Stimulated activated CD8-positive, alpha-beta memory T cell treated with anti-CD3 and anti-CD28 coated beads, Interleukin-7, amount 100 ng/mL, for 4 hours (primary cell): ENCODE measurements at regions not wholly inside any gene's neighbourhood (a gene's known extent, or its start where the extent isn't known, plus 50 kb on each side); places are given as distances from the start of the nearest gene placed in this dataset.

ENCODE experiments used
- DNase-seq, 2 donors: peaks; one replicate each; pipeline ENCODE4 v3.0.0-alpha.2; 2020; ENCODE audit warnings: low read depth in 2 of 2

DNA sequence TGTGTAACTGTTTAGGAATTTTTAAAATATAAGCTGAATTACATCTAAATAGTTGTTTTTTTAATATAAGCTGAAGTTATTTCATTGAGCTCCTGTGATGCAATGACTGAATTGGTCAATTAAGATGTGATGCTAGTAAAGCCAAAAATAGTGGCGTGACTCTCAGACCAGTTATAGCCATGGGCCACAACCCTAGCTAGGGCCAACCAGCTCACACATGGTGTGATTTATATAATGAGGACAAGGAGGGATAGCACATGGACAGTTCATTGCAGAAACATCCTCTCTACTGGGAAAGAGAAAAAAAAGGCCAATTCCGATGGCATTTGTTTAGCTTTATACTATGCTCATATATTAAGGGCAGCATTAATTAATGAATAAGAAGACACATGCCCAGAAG is 119.3 kb upstream of the PROX1 start:
- DNase-seq, result no peak

DNA sequence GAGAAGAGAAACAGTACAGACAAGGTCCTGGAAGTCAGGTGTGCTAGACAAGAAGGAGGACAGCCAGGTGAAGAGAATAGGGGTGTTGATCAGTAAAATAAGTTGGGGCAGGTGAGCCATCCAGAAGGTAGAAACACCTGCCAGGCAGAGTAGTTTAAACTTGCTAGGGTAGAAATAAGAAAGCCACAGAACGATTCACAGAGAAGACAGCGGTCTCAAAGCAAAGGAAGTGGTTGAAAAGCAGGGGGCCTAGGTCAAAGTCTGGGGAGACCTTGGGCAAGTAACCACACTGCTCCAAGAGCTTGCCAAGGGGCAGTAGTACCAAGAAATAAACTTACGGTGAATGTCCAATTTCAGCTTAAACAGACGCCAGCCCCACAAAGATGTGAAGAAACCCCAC is 116.6 kb upstream of the PROX1 start:
- DNase-seq, result no peak

DNA sequence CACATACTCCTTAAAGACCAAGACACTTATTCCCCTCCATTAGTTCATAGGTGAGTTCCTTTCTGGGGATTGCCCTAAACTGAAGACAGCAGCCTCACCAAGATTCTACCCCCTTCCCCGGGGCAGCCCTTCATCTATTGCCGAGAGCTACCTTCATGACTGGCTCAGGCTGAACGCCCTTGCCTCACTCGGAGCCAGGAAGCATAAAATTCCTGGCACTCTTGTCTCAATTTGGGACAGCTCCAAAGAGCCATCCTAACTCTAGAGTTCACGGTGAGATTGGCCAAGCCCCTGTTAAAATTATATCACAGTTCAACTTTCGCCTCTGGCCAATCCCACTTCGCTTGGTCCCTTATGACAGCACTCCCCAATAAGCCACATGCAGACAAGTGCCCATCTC is 113.0 kb upstream of the PROX1 start:
- no peak for DNase-seq

DNA sequence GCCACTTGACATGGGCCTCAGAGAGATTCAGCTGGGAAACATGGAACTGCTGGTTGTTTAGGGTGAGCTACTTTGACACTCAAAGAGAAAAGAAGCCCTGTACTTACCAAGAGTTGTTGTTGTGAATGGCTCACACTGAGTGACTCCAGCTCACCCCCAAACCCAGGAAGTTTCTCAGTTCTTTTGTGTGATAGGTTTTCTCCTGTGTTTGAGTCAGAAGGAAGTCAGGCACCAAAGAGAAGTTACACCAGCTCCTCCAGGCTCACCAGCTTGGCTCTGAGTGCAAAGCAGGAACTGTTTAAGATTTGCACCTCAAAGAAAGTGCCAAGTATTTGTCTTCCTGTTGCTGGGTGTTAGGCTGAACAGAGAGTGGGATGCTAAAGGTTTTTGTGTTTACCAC is 111.2 kb upstream of the PROX1 start:
- DNase-seq, result no peak

DNA sequence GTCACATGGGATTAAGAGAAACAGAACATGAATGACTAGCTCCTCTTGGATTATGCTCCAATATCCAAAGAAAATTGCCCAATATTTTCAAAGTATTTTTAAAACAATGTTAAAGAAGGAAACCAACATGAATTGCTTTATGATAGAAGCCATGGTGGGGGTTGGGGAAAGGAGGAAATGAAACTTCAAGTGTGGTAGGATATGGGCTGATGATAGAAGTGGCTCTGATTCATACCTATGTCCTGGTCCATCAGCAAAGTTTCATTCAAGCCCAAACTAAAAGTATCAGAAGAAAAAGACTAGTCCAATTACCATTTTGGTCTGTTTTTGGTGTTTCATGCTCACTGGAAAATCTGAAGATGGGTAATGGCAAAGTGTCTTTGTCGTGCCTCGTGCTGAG is 104.2 kb upstream of the PROX1 start:
- DNase-seq, result no peak

DNA sequence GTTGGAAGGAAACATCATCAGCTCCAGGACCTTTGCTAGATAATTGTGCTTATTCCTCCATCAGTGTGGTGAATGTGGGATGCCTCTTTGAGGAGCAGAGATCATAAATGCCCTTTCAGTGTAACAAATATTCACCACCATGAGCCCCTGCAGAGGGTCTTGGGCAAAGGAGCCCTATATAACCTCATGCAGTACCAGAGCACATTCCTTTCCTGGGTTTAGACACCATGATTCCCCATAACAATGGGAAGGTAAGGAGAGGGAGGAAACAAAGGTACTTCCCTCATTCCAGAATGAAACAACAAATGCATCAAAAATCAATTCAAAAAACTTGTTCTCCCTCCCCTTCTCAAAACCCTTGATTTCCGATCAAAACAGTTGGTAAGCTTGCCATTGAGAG is 103.4 kb upstream of the PROX1 start:
- DNase-seq, result no peak

DNA sequence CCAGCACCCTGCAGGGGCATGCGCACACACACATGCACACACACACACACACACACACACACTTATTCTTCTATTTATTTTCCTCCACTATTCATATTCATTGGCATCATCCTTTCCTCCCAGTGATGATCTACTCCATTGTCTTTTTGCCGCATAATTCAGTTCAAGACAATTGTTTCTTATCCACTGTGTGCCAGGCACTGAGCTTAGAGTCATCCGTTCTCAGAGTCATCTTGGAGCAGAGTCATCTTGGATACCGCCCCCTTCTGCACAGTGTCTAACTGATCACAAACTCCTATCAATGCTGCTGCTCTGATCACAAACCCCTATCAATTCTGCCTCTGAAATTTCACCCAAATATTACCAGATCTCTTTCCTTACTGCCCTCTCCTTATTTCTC is 102.8 kb upstream of the PROX1 start:
- no peak for DNase-seq

DNA sequence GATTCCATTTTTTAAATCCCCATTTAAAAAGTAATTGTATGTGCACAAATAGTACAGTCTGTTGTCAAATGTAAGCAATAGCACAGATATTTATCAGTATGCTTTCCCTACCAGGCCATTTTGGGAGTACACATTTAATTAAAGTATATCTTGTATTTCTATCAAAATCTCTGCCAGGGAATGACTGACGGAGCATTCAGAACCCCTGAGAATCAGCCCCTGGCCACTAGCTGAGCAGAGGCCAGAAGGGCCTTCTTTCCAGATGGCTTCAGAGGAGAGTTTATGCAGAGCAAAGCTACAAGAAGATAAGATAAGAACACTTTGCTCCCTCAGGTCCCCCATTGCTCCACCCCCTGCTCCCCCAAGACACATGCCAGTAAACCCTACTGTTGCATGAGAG is 99.9 kb upstream of the PROX1 start:
- no peak for DNase-seq

DNA sequence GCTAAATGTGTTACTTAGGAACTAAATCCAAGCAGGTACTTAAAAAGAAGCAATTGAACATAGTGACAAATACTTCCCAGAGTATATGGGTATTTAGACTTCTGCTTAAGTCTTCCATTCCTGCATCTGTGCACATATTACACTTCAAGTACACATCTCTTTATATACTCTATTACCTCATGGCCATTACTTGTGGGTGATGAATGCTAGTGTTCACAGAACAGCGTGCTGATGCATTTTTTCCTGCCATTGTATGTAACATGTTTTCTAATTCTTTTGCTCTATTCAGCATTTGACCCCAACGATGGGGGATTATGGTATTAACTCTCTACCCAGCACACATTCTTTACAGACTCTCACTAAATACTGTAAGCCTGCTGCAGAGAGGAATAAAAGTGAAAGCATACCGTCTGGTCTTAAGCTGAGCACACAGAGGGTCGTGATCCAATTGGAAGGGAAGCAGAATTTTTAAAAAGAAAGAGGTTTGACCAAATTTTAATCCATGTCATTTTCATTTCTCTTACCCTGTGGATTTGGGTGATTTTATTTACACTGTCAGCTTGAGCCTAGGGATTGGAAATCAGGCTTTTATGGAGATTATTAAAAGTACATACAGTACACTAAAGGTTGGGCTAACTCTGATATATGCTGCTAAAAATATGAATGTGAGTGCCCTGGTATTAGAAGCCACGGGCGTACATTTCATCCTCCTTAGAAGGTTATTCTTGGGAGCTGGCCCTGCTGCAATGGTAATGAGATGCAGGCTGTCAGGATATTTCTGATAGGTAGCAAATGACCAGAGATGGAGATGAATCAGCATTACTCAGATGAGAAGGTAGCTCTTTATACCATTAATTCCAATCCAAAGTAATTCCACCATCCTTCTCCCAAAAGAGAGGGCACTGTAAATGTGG is 95.5 kb upstream of the PROX1 start:
- no peak for DNase-seq

DNA sequence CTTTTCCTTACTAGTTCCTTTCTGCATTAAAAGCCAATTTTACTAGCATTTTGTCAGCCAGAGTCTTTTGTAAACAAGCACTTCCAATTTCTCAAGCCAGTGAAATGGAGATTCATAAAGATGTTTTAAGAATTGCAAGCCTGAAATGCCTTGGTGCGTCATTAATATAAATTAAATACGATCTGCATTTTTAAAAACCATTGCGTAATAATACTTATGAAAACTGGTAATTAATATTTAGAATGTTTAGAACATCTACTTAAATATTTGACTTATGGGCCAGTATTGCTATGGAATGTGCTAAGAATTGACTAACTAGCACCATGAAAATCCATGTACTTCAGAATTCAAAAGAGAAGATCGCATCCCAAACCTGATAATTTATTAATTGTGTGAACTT is 89.1 kb upstream of the PROX1 start:
- no peak for DNase-seq

DNA sequence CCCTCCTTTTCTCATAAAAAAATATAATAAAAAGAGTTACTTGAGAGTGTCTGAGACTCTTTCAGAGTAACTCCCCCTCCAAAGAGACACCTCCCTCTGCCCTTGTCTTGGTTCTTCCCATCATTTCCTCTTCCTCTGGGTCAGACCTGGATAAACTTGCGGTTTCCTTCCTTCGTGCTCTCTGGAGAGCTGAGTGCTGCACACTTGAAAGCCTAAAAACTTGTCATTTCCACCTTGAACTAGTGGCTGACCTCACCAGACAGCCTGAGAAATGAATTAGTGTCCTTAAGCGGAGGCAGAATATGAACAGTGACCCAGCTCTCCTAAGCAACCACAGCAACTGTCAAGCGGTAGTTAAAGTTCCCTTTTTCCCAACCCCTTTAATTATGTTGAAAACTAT is 88.4 kb upstream of the PROX1 start:
- no peak for DNase-seq

DNA sequence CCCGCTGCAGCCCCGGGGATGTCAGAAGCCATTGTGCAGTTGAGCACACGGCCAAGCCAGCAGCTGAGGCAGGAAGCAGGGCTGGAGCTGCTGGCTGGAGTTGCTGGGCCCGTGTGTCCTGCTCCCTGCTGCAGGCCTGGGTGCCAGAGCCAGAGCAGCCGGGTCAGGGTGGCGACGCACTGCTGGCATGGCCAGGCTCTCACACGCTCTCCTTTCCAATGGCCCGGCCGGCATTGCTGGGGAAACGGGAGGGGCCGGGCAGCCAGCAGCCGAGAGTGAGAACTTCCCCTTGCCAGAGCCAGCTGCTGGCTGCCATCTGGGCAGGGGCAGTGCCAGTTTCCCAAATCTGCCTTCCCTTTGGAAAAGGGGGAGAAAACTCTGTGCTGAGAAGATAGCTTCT is 82.4 kb upstream of the PROX1 start:
- DNase-seq, result no peak

DNA sequence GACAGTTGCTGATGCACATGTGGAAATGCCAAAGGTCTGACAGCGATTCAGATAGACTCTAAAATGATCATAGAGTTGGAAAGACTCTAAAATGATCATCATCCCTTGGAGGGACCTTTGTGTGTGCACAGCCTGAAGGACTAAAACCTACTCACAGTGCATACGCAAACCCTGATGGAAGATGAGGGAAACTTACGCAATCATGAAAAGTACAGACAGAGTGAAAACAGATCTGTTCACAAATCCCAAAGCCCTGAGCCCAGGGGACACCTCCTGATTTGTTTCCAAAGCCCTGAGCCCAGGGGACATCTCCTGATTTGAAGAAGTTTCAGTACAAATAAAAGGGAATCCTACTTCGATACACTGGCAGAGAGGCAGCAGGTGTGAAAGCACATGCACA is 79.3 kb upstream of the PROX1 start:
- no peak for DNase-seq

DNA sequence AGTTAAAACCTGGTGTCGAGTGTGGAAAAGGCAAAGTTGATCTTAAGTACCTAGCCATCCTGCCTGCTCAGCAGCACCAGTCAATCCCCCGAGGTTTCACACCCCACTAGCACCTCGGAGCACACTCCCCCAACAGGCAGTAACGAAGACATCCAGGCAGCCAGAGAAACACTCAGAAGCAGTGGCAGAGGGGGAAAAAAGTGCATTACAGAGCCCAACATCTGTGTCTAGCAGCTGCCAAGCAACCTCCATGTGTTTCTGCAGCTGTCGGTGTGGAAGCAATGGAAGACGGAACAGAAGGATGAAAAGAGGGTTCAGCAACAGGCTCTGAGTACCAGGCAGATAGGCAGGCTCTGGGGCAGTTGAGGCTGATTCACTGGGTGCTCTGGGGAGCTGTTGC is 73.4 kb upstream of the PROX1 start:
- DNase-seq, result no peak

DNA sequence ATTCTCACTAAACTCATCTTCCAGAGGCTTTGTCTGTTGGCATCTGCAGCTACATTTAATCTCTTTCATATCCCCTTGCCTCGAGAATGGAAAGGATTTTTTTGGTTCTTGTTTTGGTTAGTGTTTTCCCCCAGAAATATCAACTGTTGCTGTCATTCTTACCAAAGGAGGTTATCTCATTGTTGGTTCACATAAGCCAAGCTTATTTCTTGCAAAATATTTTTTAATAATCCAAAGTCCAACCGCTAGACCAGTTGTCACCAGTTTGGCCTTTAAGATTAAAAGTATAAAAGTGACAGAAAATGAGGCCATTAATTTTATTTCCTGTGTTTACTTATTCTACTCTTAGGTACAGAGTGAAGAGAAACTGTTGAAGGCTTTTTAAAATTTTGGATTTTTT is 66.5 kb upstream of the PROX1 start:
- no peak for DNase-seq

DNA sequence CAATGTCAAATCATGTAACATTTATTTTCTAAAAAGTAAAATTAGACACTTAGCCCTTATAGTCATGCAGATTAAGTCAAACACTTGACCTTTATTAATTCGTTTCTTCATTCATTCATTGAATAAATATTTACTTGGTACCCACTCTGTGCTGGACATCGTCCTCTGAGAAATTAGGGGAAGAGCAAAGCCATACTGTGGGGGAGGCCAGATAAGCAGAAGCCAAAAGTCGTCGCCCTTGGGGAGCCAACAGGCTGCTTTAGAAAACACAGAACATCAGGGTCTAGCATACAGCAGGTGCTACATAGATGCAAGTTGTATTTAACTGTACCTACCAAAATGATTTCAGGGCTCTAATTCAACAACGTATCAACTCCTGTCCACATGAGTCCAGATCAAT is 66.1 kb upstream of the PROX1 start:
- DNase-seq, result no peak

DNA sequence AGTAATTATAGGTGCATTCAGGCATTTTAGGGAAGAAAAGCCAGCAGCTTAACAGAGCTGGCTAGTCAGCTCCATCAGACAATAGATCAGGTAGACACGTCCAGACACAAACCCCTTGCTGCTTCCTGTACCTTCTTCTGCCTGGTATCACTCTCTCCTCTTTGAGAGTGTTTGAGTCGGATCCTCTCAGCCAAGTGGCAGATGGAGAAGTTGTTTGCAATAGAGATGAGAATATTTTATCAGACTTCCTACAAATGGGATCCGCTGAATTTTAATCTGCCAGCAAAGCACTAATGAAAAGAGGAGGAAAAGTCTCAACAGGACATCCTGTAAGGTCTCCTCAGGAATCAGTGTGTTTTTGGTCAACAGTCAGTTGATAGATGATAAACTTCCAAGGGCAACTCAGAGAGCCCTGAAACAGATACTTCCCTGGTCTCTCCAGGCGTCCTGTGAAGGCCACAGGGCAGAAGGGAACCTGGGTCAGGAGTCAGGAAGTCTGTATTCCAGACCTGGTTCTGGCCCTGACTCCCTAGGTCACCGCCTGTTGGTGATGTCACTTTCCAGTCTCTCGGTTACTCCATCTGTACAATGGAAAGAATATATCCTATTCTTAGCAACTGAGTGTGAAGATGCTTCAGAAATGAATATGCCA is 62.1 kb upstream of the PROX1 start:
- no peak for DNase-seq

DNA sequence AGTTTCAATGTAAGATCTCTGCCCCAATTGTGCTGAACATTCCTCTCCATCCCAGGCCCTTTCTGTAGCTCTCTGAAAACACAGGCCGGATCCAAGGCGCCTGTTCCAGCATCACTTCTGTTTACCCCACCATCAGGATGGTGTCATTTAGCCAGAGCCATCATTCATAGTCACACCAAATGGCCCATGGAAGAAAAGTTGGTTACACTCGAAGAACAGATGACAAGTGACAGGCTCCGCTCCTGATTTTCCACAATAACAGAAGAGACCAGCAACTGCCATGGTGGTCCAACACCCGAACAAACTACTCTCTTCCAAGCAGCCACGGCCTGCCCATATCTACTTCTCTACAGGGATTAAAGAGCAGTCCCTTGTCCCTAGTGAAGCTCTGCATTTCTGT is 59.9 kb upstream of the PROX1 start:
- DNase-seq, result no peak

DNA sequence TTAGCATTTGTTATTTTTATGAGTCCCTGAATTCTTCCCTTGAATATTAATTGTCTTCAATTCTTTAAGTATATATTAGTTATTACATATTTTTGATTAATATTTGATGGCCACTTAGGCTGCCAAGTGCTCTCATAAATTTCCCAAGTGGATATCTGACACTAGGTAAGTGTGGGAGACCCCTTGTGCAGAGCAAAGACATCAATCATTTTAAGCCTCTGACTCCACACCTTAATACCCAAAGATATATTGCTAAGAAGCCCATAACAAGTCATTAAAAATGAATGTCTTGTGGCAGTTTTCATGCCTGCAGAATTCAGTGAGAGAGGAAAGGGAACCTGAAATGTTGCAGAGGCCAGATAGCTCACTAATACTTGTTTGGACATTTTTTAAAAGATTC is 58.4 kb upstream of the PROX1 start:
- no peak for DNase-seq

DNA sequence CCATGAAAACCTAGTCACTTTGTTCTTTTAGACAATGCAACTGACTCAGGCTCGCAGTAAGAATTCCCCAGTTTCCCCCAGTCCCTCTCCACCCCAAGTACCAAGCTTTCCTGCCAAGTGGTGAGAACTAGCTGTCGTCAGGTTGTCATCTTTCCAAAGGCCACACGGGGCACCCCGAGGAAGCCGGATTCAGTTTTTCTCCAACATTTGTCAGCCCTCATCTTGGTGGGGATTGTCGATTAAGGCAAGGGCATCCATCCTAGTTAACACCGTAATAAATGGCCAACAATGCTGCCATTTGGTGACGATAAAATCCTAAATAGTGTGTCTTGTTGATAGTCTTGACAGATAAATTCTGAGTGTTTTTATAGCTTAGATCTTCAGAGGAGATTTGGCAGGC is 55.9 kb upstream of the PROX1 start:
- DNase-seq, result no peak

DNA sequence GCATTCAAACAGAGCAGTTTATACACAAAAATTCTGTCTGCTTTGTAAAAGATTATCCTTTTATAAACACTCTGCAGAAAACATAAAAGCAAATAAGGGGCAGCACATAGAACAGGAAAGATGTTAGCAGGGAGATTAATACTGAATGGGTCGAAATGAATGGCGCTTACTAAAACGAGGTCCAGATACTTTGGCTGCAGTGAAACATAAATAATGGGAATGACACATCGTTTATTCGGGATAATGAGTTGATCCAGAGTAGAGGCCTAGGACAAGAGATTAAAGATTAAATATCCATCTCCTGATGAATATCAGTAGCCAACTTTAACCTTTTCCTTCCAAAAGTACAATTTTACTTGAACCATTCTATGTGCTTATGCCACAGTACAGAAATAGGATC is 54.4 kb upstream of the PROX1 start:
- DNase-seq, result no peak

DNA sequence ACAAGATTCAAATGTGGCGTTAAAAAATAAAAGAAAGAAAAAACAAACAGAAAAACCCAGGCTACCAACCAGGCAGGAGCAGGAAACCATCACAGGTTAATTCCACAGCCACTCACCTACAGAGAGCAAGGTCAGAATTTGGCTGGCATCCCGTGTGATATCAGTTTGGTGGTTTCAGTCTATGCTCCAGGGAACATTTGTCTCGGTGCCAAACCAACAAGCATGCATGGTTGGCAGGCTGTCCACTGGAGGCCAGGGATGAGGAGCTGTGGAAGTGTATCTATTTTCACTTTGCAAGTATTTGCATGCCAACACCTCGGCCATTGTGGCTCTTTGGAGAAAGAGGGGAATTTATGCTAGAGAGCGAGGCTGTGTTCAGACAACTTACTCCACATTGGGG is 53.1 kb upstream of the PROX1 start:
- no peak for DNase-seq

DNA sequence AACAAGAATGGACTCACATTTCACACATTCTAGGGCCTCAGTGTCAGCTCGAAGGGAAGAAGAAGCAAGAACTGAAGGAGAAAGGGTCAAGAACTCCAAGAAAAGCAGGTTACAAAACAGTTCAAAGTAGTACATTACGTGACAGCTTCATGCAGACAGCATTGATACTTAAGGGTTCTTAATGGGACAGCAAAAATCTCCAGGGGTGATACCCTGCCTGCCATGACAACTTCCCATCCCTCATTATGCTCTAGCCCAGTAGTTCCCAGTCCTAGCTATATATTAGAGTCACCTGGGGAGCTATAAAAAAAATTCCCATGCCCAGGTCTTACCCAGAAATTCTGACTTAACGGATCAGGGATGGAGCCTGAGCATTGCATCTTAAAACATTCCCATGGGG is 51.2 kb upstream of the PROX1 start:
- no peak for DNase-seq
